IMR-90 (cell line): ENCODE measurements at regions not wholly inside any gene's neighbourhood (a gene's known extent, or its start where the extent isn't known, plus 50 kb on each side); places are given as distances from the start of the nearest gene placed in this dataset.

Experiments
- CEBPB ChIP-seq: IDR thresholded peaks from 2 replicates; pipeline ENCODE4 v1.6.1; 2012; ENCODE audit warnings: low read depth, low read length, improper control_type of control experiment
- CHD1 ChIP-seq: IDR thresholded peaks from 2 replicates; pipeline ENCODE4 v1.6.1; 2012; ENCODE audit warnings: low read depth, low read length, improper control_type of control experiment
- CTCF ChIP-seq: conservative IDR thresholded peaks from 2 replicates; pipeline ENCODE4 v1.5.1; 2012; ENCODE audit warnings: mild to moderate bottlenecking, low read depth, low read length, improper control_type of control experiment
- FOS ChIP-seq: fragments of 150-350 bp; IDR thresholded peaks from 2 replicates; pipeline ENCODE4 v1.6.1; 2016; ENCODE audit warnings: low read depth, low read length
- MAFK ChIP-seq: IDR thresholded peaks from 2 replicates; pipeline ENCODE4 v1.6.1; 2012; ENCODE audit warnings: low read depth, low read length, improper control_type of control experiment
- MAZ ChIP-seq: IDR thresholded peaks from 2 replicates; pipeline ENCODE4 v1.6.1; 2012; ENCODE audit warnings: low read depth, mild to moderate bottlenecking, low read length, improper control_type of control experiment, moderate library complexity, borderline replicate concordance
- MXI1 ChIP-seq: IDR thresholded peaks from 2 replicates; pipeline ENCODE4 v1.6.1; 2012; ENCODE audit warnings: low read depth, mild to moderate bottlenecking, low read length, moderate library complexity, borderline replicate concordance
- NFE2L2 ChIP-seq: fragments of 150-350 bp; IDR thresholded peaks from 2 replicates; pipeline ENCODE4 v1.6.1; 2016; ENCODE audit warnings: low read depth, mild to moderate bottlenecking, low read length
- POLR2A ChIP-seq: IDR thresholded peaks from 2 replicates; pipeline ENCODE4 v1.6.1; 2012; ENCODE audit warnings: mild to moderate bottlenecking, low read depth, low read length
- RAD21 ChIP-seq: IDR thresholded peaks from 2 replicates; pipeline ENCODE4 v1.6.1; 2012; ENCODE audit warnings: low read length, improper control_type of control experiment
- RCOR1 ChIP-seq: IDR thresholded peaks from 2 replicates; pipeline ENCODE4 v1.6.1; 2012; ENCODE audit warnings: mild to moderate bottlenecking, low read length, improper control_type of control experiment; ENCODE audit not compliant: insufficient replicate concordance
- RFX5 ChIP-seq: IDR thresholded peaks from 2 replicates; pipeline ENCODE4 v1.8.0; 2012; ENCODE audit warnings: low read depth, mild to moderate bottlenecking, low read length, moderate library complexity
- SMC3 ChIP-seq: fragments of 150-350 bp; IDR thresholded peaks from 2 replicates; pipeline ENCODE4 v1.6.1; 2016; ENCODE audit warnings: low read depth, mild to moderate bottlenecking, antibody characterized with exemption, low read length, moderate library complexity
- USF2 ChIP-seq: fragments of 150-350 bp; IDR thresholded peaks from 2 replicates; pipeline ENCODE4 v1.6.1; 2017; ENCODE audit warnings: mild to moderate bottlenecking, antibody characterized with exemption, low read length, low read depth

GRCh38 chr5:174282391-174282790 is 236.9 kb downstream of the NSG2 start:
- no peak for TF ChIP-seq CTCF
- no peak for TF ChIP-seq POLR2A
- no peak for TF ChIP-seq RAD21
- no peak for TF ChIP-seq FOS
- TF ChIP-seq MAZ, result no peak
- no peak for TF ChIP-seq RFX5
- no peak for TF ChIP-seq NFE2L2
- TF ChIP-seq USF2, result no peak
- TF ChIP-seq MAFK, result no peak
- TF ChIP-seq RCOR1, result no peak
- TF ChIP-seq CEBPB, result no peak
- no peak for TF ChIP-seq CHD1
- TF ChIP-seq SMC3, result no peak
- TF ChIP-seq MXI1, result no peak
